Fibroblast of lung (primary cell): ENCODE measurements at regions not wholly inside any gene's neighbourhood (a gene's known extent, or its start where the extent isn't known, plus 50 kb on each side); places are given as distances from the start of the nearest gene placed in this dataset.

Experiments
- DNase-seq, 2 donors: peaks; one replicate each; pipeline versions ENCODE4 v3.0.0 to v3.0.0-alpha.2; 2010; ENCODE audit warnings: low read depth in 2 of 2
- H2AFZ ChIP-seq: 2 replicates; pipeline ENCODE4 v1.5.1; 2012; ENCODE audit warnings: low read length, control low read depth, inconsistent platforms
- H3K27ac ChIP-seq: 2 replicates; pipeline ENCODE4 v1.5.1; 2011; ENCODE audit warnings: low read length, control low read depth; ENCODE audit not compliant: insufficient read depth
- H3K27me3 ChIP-seq: 2 replicates; pipeline ENCODE4 v1.5.1; 2011; ENCODE audit warnings: mild to moderate bottlenecking, low read length; ENCODE audit not compliant: control insufficient read depth, insufficient read depth
- H3K36me3 ChIP-seq: 2 replicates; pipeline ENCODE4 v1.5.1; 2011; ENCODE audit warnings: low read length; ENCODE audit not compliant: control insufficient read depth, insufficient read depth
- H3K4me1 ChIP-seq: 2 replicates; pipeline ENCODE4 v1.5.1; 2011; ENCODE audit warnings: low read length; ENCODE audit not compliant: control insufficient read depth, insufficient read depth; ENCODE audit errors: extremely low read depth
- H3K4me2 ChIP-seq: 2 replicates; pipeline ENCODE4 v1.5.1; 2011; ENCODE audit warnings: low read length, control low read depth; ENCODE audit not compliant: insufficient read depth; ENCODE audit errors: extremely low read depth
- H3K4me3 ChIP-seq, 4 experiments: fragments of 200-600 bp in 1 of 4; sonication (generic) in 1 of 4; replicated peaks in 1 of 4; 2 replicates each; pipeline ENCODE4 v1.5.1; 2011 to 2016; ENCODE audit warnings: low read length in 4 of 4, low read depth in 3 of 4, mild to moderate bottlenecking in 3 of 4, control low read depth in 2 of 4, inconsistent platforms in 1 of 4, mixed read lengths in 1 of 4; ENCODE audit not compliant: insufficient read depth in 1 of 4; ENCODE audit errors: control extremely low read depth in 1 of 4
- H3K79me2 ChIP-seq: 2 replicates; pipeline ENCODE4 v1.5.1; 2012; ENCODE audit warnings: mild to moderate bottlenecking, low read length, inconsistent platforms; ENCODE audit not compliant: control insufficient read depth, insufficient read depth
- H3K9ac ChIP-seq: 2 replicates; pipeline ENCODE4 v1.5.1; 2011; ENCODE audit warnings: mild to moderate bottlenecking, low read length, control low read depth; ENCODE audit not compliant: insufficient read depth
- H3K9me3 ChIP-seq: 2 replicates; pipeline ENCODE4 v1.5.1; 2012; ENCODE audit warnings: low read depth, low read length; ENCODE audit not compliant: control insufficient read depth, insufficient read depth
- H4K20me1 ChIP-seq: 2 replicates; pipeline ENCODE4 v1.5.1; 2011; ENCODE audit warnings: low read length; ENCODE audit not compliant: control insufficient read depth, insufficient read depth; ENCODE audit errors: extremely low read depth
- CTCF ChIP-seq, 2 donors: IDR thresholded peaks in 1 of 2; conservative IDR thresholded peaks in 1 of 2; 1 replicate in 1 of 2; 2 replicates in 1 of 2; pipeline ENCODE4 v1.5.1; 2011 to 2012; ENCODE audit warnings: low read length in 2 of 2, control low read depth in 1 of 2, inconsistent platforms in 1 of 2, low read depth in 1 of 2, mild to moderate bottlenecking in 1 of 2
- EZH2 ChIP-seq: IDR thresholded peaks from 2 replicates; pipeline ENCODE4 v1.5.1; 2012; ENCODE audit warnings: low read length, control low read depth, mild to moderate bottlenecking; ENCODE audit errors: missing control alignments

GRCh38 chrX:128634754-128635153 is 582.6 kb upstream of the ACTRT1 start:
- Histone ChIP-seq H3K9ac (no peak overlapping the region), H3K4me1 (no peaks in the 10 kb centered on the region), H3K27me3 (no peaks in the 10 kb centered on the region), H3K36me3 (no peaks in the 10 kb centered on the region), H3K9me3 (no peaks in the 10 kb centered on the region), H3K79me2 (no peaks in the 10 kb centered on the region), H4K20me1 (no peaks in the 10 kb centered on the region), H3K4me2 (no peak overlapping the region), H2AFZ (no peak overlapping the region), H3K27ac (no peak overlapping the region), H3K4me3 (no peak overlapping the region)
- TF ChIP-seq CTCF (conservative IDR thresholded peaks at IDR 0.05 in 1 of 2, IDR thresholded peaks at IDR 0.05 in 1 of 2; ENCODE audit: low read depth in 1 of 2, low read length in 2 of 2) (no peak), EZH2 (no peak)
- no peak for DNase-seq

GRCh38 chrX:128623361-128623760 is 571.2 kb upstream of the ACTRT1 start:
- Histone ChIP-seq H3K4me3 (no peak overlapping the region), H3K4me2 (no peak overlapping the region), H2AFZ (no peak overlapping the region), H3K27me3 (no peaks in the 10 kb centered on the region), H3K36me3 (no peaks in the 10 kb centered on the region), H3K27ac (no peak overlapping the region), H3K9me3 (no peaks in the 10 kb centered on the region), H3K9ac (no peak overlapping the region), H4K20me1 (no peaks in the 10 kb centered on the region), H3K79me2 (no peaks in the 10 kb centered on the region), H3K4me1 (no peaks in the 10 kb centered on the region)
- DNase-seq: no peak
- TF ChIP-seq EZH2: no peak
- TF ChIP-seq CTCF (conservative IDR thresholded peaks at IDR 0.05 in 1 of 2, IDR thresholded peaks at IDR 0.05 in 1 of 2; ENCODE audit: low read depth in 1 of 2, low read length in 2 of 2): no peak

- H3K4me1 ChIP-seq: no peaks in the 10 kb centered on the region
- H2AFZ ChIP-seq: no peak overlapping the region
- no peaks in the 10 kb centered on the region for H3K9me3 ChIP-seq
- no peak overlapping the region for H3K27ac ChIP-seq
- H4K20me1 ChIP-seq: no peaks in the 10 kb centered on the region
- H3K27me3 ChIP-seq: no peaks in the 10 kb centered on the region
- no peak overlapping the region for H3K9ac ChIP-seq
- H3K4me3 ChIP-seq: no peak overlapping the region
- H3K4me2 ChIP-seq: no peak overlapping the region
- TF ChIP-seq EZH2 (no peak), CTCF (conservative IDR thresholded peaks at IDR 0.05 in 1 of 2, IDR thresholded peaks at IDR 0.05 in 1 of 2; ENCODE audit: low read depth in 1 of 2, low read length in 2 of 2) (no peak)
- no peaks in the 10 kb centered on the region for H3K36me3 ChIP-seq
- H3K79me2 ChIP-seq: no peaks in the 10 kb centered on the region
- no peak for DNase-seq
These were observed 570.1 kb upstream of the ACTRT1 start for GRCh38 chrX:128622296-128622695.
